ENCODE measurements at regions not wholly inside any gene's neighbourhood (a gene's known extent, or its start where the extent isn't known, plus 50 kb on each side); places are given as distances from the start of the nearest gene placed in this dataset.
"Not testable (repeated sequence)": the region's sequence is repeated elsewhere in the genome, so short reads cannot be mapped to it uniquely, and the experiment has no call there.

GRCh38 chr17:43345515-43345914, 53.3 kb upstream of the ARL4D start:
- in situ Hi-C loops (cut with MboI; ENCODE audit: low pct_unique_long_range_greater_than_20kb, low sequenced_read_pairs, unreplicated experiment); DNase-seq (ENCODE audit: low spot score): not testable (repeated sequence)

GRCh38 chr17:43344685-43345084, 54.1 kb upstream of the ARL4D start:
- no peak for TF ChIP-seq CTCF (IDR thresholded peaks at IDR 0.05; ENCODE audit: extremely low read depth, insufficient read depth, missing control alignments)
- in situ Hi-C loops (cut with MboI; ENCODE audit: low pct_unique_long_range_greater_than_20kb, low sequenced_read_pairs, unreplicated experiment), result no loop called here
- DNase-seq (ENCODE audit: low spot score), result no peak

GRCh38 chr17:43342589-43342890, 56.3 kb upstream of the ARL4D start:
- in situ Hi-C loops (cut with MboI; ENCODE audit: low pct_unique_long_range_greater_than_20kb, low sequenced_read_pairs, unreplicated experiment), result no loop called here
- no peak for TF ChIP-seq CTCF (IDR thresholded peaks at IDR 0.05; ENCODE audit: extremely low read depth, insufficient read depth, missing control alignments)
- no peak for DNase-seq (ENCODE audit: low spot score)

GRCh38 chr17:43341715-43342588, 56.8 kb upstream of the ARL4D start:
- DNase-seq (ENCODE audit: low spot score), result peak; percentile 36
- in situ Hi-C loops (cut with MboI; ENCODE audit: low pct_unique_long_range_greater_than_20kb, low sequenced_read_pairs, unreplicated experiment), result no loop called here
- no peak for TF ChIP-seq CTCF (IDR thresholded peaks at IDR 0.05; ENCODE audit: extremely low read depth, insufficient read depth, missing control alignments)

- in situ Hi-C loops (cut with MboI; ENCODE audit: low pct_unique_long_range_greater_than_20kb, low sequenced_read_pairs, unreplicated experiment), result no loop called here
- DNase-seq (ENCODE audit: low spot score), result no peak
These were observed 59.8 kb upstream of the ARL4D start for GRCh38 chr17:43338886-43339516.

GRCh38 chr17:43337684-43338428, 60.9 kb upstream of the ARL4D start:
- no peak for TF ChIP-seq CTCF (IDR thresholded peaks at IDR 0.05; ENCODE audit: extremely low read depth, insufficient read depth, missing control alignments)
- DNase-seq (ENCODE audit: low spot score), result no peak
- in situ Hi-C loops (cut with MboI; ENCODE audit: low pct_unique_long_range_greater_than_20kb, low sequenced_read_pairs, unreplicated experiment), result no loop called here

More at GRCh38 chr17:43338886-43339516, 59.8 kb upstream of the ARL4D start:
- TF ChIP-seq CTCF (IDR thresholded peaks at IDR 0.05; ENCODE audit: extremely low read depth, insufficient read depth, missing control alignments), result peak; percentile 75
